Uterus (tissue), 3 donors: ENCODE measurements at regions not wholly inside any gene's neighbourhood (a gene's known extent, or its start where the extent isn't known, plus 50 kb on each side); places are given as distances from the start of the nearest gene placed in this dataset.

ENCODE experiments used
- DNase-seq, 2 donors: peaks; one replicate each; pipeline ENCODE4 v3.0.0-alpha.2; 2019 to 2020
- H3K27ac ChIP-seq, 2 donors: fragments of 200-600 bp; sonication (generic); 1 replicate in 1 of 2; 2 replicates in 1 of 2; pipeline ENCODE4 v1.5.1; 2016 to 2018
- H3K27me3 ChIP-seq, 2 donors: fragments of 200-600 bp; sonication (generic); one replicate each; pipeline ENCODE4 v1.5.1; 2018 to 2019; ENCODE audit warnings: control low read depth in 1 of 2
- H3K36me3 ChIP-seq, 2 donors: fragments of 200-600 bp; sonication (generic); one replicate each; pipeline ENCODE4 v1.5.1; 2019; ENCODE audit warnings: control low read depth in 1 of 2
- H3K4me1 ChIP-seq, 2 donors: fragments of 200-600 bp; sonication (generic); one replicate each; pipeline ENCODE4 v1.5.1; 2018 to 2019; ENCODE audit warnings: control low read depth in 1 of 2
- H3K4me3 ChIP-seq, 2 donors: fragments of 200-600 bp; sonication (generic); 1 replicate in 1 of 2; 2 replicates in 1 of 2; pipeline ENCODE4 v1.5.1; 2018 to 2019; ENCODE audit warnings: mild to moderate bottlenecking in 1 of 2
- H3K9me3 ChIP-seq, 2 donors: fragments of 200-600 bp; sonication (generic); one replicate each; pipeline ENCODE4 v1.5.1; 2019; ENCODE audit warnings: control low read depth in 1 of 2
- POLR2A ChIP-seq, 2 donors: fragments of 450-650 bp; IDR thresholded peaks; one replicate each; pipeline ENCODE4 v1.6.1; 2016; ENCODE audit warnings: antibody characterized with exemption in 2 of 2, mild to moderate bottlenecking in 1 of 2, moderate library complexity in 1 of 2
- intact Hi-C: fragments of 100-400 bp; cut with DNase I; formaldehyde crosslinking; loops from one replicate; pipeline ENCODE4 v1.15.1; 2023; ENCODE audit warnings: low total_unique reads
- TF ChIP-seq, protein P1 (sequence below), 4 experiments: fragments of 200-600 bp in 2 of 4; fragments of 450-650 bp in 2 of 4; sonication (generic) in 2 of 4; IDR thresholded peaks; one replicate each; pipeline ENCODE4 v1.5.1; 2016 to 2019; ENCODE audit warnings: antibody characterized with exemption in 4 of 4, mild to moderate bottlenecking in 2 of 4, moderate library complexity in 1 of 4
- donor health status: DM: yes; HTN: yes; CAD: no.

DNA sequence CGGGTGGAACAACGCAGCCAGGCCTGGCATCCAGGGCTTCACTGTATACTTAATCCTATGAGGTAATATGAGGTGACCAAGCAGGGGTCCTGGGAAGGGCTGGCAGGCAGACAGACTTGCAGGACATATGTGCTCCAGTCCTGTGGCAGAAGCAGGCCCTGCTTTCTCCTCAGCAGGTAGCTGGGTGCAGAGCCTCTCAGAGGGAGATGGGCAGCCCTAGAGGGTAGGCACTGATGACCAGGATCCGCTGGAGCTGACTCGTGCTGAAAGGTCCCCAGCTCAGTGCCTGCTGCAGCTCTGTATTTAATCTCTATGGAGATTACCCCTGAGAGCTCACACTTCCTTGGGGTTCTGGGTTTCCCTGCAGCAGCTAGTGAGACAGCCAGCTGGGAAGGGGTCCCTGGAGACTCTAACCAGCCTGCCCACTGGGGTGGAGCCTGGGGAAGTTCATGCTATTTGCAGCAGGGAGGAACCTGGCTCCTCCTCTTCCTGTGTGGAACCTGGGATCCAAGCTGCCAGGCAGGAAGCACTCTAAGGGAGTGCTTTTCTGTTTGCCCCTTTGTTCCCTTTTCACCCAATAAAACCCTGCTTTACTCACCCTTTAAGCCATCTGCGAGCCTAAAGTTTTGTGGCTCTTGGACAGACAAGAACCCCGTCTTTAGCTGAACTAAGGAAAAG is 339.2 kb downstream of the DCAF12L2 start:
- Histone ChIP-seq H3K27ac (no peak overlapping the region), H3K36me3 (no peaks in the 10 kb centered on the region), H3K9me3 (no peaks in the 10 kb centered on the region), H3K4me1 (no peaks in the 10 kb centered on the region), H3K27me3 (no peaks in the 10 kb centered on the region), H3K4me3 (no peak overlapping the region)
- no peak for DNase-seq
- intact Hi-C loops: no loop called here
- TF ChIP-seq, protein P1, sequence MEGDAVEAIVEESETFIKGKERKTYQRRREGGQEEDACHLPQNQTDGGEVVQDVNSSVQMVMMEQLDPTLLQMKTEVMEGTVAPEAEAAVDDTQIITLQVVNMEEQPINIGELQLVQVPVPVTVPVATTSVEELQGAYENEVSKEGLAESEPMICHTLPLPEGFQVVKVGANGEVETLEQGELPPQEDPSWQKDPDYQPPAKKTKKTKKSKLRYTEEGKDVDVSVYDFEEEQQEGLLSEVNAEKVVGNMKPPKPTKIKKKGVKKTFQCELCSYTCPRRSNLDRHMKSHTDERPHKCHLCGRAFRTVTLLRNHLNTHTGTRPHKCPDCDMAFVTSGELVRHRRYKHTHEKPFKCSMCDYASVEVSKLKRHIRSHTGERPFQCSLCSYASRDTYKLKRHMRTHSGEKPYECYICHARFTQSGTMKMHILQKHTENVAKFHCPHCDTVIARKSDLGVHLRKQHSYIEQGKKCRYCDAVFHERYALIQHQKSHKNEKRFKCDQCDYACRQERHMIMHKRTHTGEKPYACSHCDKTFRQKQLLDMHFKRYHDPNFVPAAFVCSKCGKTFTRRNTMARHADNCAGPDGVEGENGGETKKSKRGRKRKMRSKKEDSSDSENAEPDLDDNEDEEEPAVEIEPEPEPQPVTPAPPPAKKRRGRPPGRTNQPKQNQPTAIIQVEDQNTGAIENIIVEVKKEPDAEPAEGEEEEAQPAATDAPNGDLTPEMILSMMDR (IDR thresholded peaks at IDR 0.05): no peak
- no peak for TF ChIP-seq POLR2A (IDR thresholded peaks at IDR 0.05)

- no peak overlapping the region for H3K27ac ChIP-seq
- no peak for DNase-seq
- no peaks in the 10 kb centered on the region for H3K9me3 ChIP-seq
- H3K4me3 ChIP-seq: no peak overlapping the region
- no peaks in the 10 kb centered on the region for H3K27me3 ChIP-seq
- TF ChIP-seq, protein P1 (IDR thresholded peaks at IDR 0.05): no peak
- TF ChIP-seq POLR2A (IDR thresholded peaks at IDR 0.05): no peak
- intact Hi-C loops: no loop called here
- H3K4me1 ChIP-seq: no peaks in the 10 kb centered on the region
- H3K36me3 ChIP-seq: no peaks in the 10 kb centered on the region
Observed at GRCh38 chrX:125846271-125846670, 319.8 kb downstream of the DCAF12L2 start.

- Histone ChIP-seq H3K4me3 (no peak overlapping the region), H3K27me3 (no peaks in the 10 kb centered on the region), H3K4me1 (no peaks in the 10 kb centered on the region), H3K9me3 (no peaks in the 10 kb centered on the region), H3K27ac (no peak overlapping the region), H3K36me3 (no peaks in the 10 kb centered on the region)
- TF ChIP-seq POLR2A (IDR thresholded peaks at IDR 0.05): no peak
- TF ChIP-seq, protein P1 (IDR thresholded peaks at IDR 0.05): no peak
- no peak for DNase-seq
- intact Hi-C loops: no loop called here
Observed at GRCh38 chrX:125850693-125851092, 315.4 kb downstream of the DCAF12L2 start.

DNA sequence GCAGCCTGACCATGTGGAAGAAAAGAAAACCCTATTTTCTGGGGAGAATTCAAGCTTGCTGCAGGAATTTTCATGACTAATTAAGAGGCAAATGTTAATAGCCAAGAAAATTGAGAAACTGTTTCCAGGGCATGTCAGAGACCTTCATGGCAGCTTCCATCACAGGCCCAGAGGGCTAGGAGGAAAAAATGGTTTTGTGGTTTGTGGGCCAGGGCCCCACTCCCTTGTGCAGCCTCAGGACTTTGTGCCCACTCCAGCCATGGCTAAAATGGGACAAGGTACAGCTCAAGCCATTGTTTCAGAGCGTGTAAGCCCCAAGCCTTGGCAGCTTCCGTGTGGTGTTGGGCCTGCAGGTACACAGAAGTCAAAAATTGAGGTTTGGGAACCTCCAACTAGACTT is 282.9 kb downstream of the DCAF12L2 start:
- H3K36me3 ChIP-seq: no peaks in the 10 kb centered on the region
- no peak for DNase-seq
- TF ChIP-seq POLR2A (IDR thresholded peaks at IDR 0.05): no peak
- TF ChIP-seq, protein P1 (IDR thresholded peaks at IDR 0.05): no peak
- H3K4me1 ChIP-seq: no peaks in the 10 kb centered on the region
- no peaks in the 10 kb centered on the region for H3K9me3 ChIP-seq
- intact Hi-C loops: no loop called here
- H3K27me3 ChIP-seq: no peaks in the 10 kb centered on the region
- H3K4me3 ChIP-seq: no peak overlapping the region
- H3K27ac ChIP-seq: no peak overlapping the region

DNA sequence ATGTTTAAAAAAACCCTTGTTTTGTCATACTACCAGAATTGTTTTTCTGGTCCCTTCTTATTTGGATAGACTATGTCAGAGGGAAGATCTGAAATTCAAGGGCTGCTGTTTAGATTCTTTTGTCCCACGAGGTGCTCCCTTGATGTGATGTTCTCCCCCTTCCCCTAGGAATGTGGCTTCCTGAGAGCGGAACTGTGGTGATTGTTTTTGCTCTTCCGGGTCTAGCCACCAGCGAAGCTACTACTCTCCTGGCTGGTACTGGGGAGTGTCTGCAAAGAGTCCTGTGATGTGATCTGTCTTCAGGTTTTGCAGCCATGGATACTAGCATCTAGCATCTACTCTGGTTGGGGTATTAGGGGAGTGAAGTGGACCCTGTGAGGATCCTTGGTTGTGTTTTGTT is 271.1 kb downstream of the DCAF12L2 start:
- Histone ChIP-seq H3K4me1 (no peaks in the 10 kb centered on the region), H3K36me3 (no peaks in the 10 kb centered on the region), H3K4me3 (no peak overlapping the region), H3K27me3 (no peaks in the 10 kb centered on the region), H3K27ac (no peak overlapping the region), H3K9me3 (no peaks in the 10 kb centered on the region)
- DNase-seq: no peak
- TF ChIP-seq, protein P1 (IDR thresholded peaks at IDR 0.05): no peak
- no peak for TF ChIP-seq POLR2A (IDR thresholded peaks at IDR 0.05)
- intact Hi-C loops: no loop called here
